GM12874 (cell line): ENCODE measurements at regions not wholly inside any gene's neighbourhood (a gene's known extent, or its start where the extent isn't known, plus 50 kb on each side); places are given as distances from the start of the nearest gene placed in this dataset.

Experiments used
- TF ChIP-seq, protein P1 (sequence below): IDR thresholded peaks from 2 replicates; pipeline ENCODE4 v1.5.1; 2011; ENCODE audit warnings: low read depth, mild to moderate bottlenecking, control low read depth, low read length, moderate library complexity; ENCODE audit not compliant: insufficient read depth

GRCh38 chr13:74623761-74624160 lies 489.6 kb upstream of the KLF12 start:
- TF ChIP-seq, protein P1, sequence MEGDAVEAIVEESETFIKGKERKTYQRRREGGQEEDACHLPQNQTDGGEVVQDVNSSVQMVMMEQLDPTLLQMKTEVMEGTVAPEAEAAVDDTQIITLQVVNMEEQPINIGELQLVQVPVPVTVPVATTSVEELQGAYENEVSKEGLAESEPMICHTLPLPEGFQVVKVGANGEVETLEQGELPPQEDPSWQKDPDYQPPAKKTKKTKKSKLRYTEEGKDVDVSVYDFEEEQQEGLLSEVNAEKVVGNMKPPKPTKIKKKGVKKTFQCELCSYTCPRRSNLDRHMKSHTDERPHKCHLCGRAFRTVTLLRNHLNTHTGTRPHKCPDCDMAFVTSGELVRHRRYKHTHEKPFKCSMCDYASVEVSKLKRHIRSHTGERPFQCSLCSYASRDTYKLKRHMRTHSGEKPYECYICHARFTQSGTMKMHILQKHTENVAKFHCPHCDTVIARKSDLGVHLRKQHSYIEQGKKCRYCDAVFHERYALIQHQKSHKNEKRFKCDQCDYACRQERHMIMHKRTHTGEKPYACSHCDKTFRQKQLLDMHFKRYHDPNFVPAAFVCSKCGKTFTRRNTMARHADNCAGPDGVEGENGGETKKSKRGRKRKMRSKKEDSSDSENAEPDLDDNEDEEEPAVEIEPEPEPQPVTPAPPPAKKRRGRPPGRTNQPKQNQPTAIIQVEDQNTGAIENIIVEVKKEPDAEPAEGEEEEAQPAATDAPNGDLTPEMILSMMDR: no peak

GRCh38 chr13:74622284-74622683 lies 488.1 kb upstream of the KLF12 start:
- TF ChIP-seq, protein P1: no peak

DNA sequence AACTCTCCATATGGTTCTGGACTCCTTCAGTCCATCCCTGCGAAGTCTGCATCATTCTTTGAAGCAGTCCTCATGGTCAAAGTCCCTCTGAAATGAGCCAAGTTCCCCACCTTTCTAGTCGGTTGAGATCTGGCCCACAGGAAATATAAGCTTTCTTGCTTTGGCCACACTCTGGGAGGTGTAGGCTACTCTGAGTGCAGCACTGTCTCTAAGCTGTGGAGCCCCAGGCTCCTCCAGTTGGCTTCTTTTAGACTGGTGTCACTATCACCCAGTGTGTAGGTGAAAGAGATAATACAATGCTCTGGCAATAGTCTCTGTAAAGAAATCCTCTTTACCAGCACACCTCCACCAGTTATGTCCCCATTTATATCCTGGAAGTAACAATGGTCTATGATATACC lies 486.5 kb upstream of the KLF12 start:
- TF ChIP-seq, protein P1: no peak

GRCh38 chr13:74620308-74620707 lies 486.1 kb upstream of the KLF12 start:
- TF ChIP-seq, protein P1: no peak

GRCh38 chr13:74597526-74597925 lies 463.3 kb upstream of the KLF12 start:
- TF ChIP-seq, protein P1: no peak

GRCh38 chr13:74596691-74597090 lies 462.5 kb upstream of the KLF12 start:
- TF ChIP-seq, protein P1: no peak

DNA sequence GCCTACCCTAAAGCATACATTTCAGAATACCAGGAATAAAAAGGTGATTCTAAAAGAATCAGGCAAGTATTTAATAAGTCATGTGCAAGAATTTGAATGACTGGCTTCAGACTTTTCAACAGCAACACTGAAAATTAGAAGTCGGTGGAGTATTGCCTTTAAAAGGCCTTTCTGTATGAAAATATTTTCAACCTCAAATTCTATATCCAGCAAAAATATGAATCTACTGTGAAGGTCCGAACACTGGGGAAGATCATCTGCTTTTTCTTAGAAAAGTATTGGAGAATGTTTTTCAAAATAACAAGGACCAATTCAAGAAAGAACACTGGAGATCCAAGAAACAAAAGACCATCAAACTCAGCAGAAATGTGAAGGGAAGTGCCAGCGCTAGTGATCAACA lies 459.5 kb upstream of the KLF12 start:
- TF ChIP-seq, protein P1: no peak

- TF ChIP-seq, protein P1: no peak
Observed at GRCh38 chr13:74586847-74587246, 452.6 kb upstream of the KLF12 start.
